Parathyroid adenoma (tissue), 2 donors: ENCODE measurements at regions not wholly inside any gene's neighbourhood (a gene's known extent, or its start where the extent isn't known, plus 50 kb on each side); places are given as distances from the start of the nearest gene placed in this dataset.

ENCODE experiments used
- H2AFZ ChIP-seq: fragments of 300-600 bp; sonication (generic); one replicate; pipeline ENCODE4 v1.7.0; 2017; ENCODE audit warnings: antibody characterized with exemption, mild to moderate bottlenecking
- H3K27ac ChIP-seq: fragments of 300-600 bp; sonication (generic); one replicate; pipeline ENCODE4 v1.7.0; 2017
- H3K27me3 ChIP-seq: fragments of 300-600 bp; sonication (generic); one replicate; pipeline ENCODE4 v1.7.0; 2017; ENCODE audit warnings: low read length; ENCODE audit not compliant: control insufficient read depth, insufficient read depth
- H3K36me3 ChIP-seq: fragments of 300-600 bp; sonication (generic); one replicate; pipeline ENCODE4 v1.7.0; 2017; ENCODE audit warnings: low read length; ENCODE audit not compliant: control insufficient read depth, insufficient read depth
- H3K4me1 ChIP-seq: fragments of 300-600 bp; sonication (generic); one replicate; pipeline ENCODE4 v1.7.0; 2017; ENCODE audit warnings: control low read depth
- H3K4me2 ChIP-seq: fragments of 300-600 bp; sonication (generic); one replicate; pipeline ENCODE4 v1.7.0; 2017; ENCODE audit warnings: low read length
- H3K4me3 ChIP-seq: fragments of 300-600 bp; sonication (generic); one replicate; pipeline ENCODE4 v1.7.0; 2017; ENCODE audit warnings: low read depth, low read length
- H3K79me2 ChIP-seq: fragments of 300-600 bp; sonication (generic); one replicate; pipeline ENCODE4 v1.7.0; 2017; ENCODE audit warnings: control low read depth
- H3K9ac ChIP-seq: fragments of 300-600 bp; sonication (generic); one replicate; pipeline ENCODE4 v1.7.0; 2017; ENCODE audit warnings: mild to moderate bottlenecking
- H3K9me3 ChIP-seq: fragments of 300-600 bp; sonication (generic); one replicate; pipeline ENCODE4 v1.7.0; 2017; ENCODE audit warnings: low read length; ENCODE audit not compliant: control insufficient read depth
- TF ChIP-seq, protein P1 (sequence below): fragments of 300-600 bp; sonication (generic); IDR thresholded peaks from one replicate; pipeline ENCODE4 v1.7.0; 2017; ENCODE audit warnings: antibody characterized with exemption, mild to moderate bottlenecking
- donor health status: primary hyperparathyroidism.

DNA sequence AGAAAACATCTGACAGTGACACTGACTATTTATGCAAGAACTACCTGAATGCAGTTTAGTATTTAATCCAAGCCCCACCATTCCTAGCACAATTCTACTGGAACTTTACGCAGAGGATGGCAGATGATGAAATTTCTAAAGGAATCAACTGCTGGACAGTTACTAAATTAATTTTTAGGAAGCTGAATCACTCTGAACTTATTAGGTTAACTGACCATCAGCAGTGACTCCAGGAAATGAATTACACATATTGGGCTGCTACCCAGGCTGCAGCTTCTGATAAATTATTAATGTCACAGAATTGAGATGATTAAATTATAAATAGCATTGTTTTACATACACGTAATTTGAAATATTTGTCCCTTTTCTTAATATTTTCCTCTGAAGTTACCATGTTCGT, 250.8 kb downstream of the TMEM182 start:
- no peaks in the 10 kb centered on the region for H3K4me1 ChIP-seq
- no peaks in the 10 kb centered on the region for H3K27me3 ChIP-seq
- no peak overlapping the region for H3K4me3 ChIP-seq
- no peaks in the 10 kb centered on the region for H3K79me2 ChIP-seq
- no peak overlapping the region for H3K27ac ChIP-seq
- H3K36me3 ChIP-seq: no peaks in the 10 kb centered on the region
- H3K9ac ChIP-seq: no peak overlapping the region
- TF ChIP-seq, protein P1, sequence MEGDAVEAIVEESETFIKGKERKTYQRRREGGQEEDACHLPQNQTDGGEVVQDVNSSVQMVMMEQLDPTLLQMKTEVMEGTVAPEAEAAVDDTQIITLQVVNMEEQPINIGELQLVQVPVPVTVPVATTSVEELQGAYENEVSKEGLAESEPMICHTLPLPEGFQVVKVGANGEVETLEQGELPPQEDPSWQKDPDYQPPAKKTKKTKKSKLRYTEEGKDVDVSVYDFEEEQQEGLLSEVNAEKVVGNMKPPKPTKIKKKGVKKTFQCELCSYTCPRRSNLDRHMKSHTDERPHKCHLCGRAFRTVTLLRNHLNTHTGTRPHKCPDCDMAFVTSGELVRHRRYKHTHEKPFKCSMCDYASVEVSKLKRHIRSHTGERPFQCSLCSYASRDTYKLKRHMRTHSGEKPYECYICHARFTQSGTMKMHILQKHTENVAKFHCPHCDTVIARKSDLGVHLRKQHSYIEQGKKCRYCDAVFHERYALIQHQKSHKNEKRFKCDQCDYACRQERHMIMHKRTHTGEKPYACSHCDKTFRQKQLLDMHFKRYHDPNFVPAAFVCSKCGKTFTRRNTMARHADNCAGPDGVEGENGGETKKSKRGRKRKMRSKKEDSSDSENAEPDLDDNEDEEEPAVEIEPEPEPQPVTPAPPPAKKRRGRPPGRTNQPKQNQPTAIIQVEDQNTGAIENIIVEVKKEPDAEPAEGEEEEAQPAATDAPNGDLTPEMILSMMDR: no peak
- no peaks in the 10 kb centered on the region for H3K9me3 ChIP-seq
- no peak overlapping the region for H3K4me2 ChIP-seq
- H2AFZ ChIP-seq: no peak overlapping the region

GRCh38 chr2:103025056-103025455, 263.2 kb downstream of the TMEM182 start:
- H3K79me2 ChIP-seq: no peaks in the 10 kb centered on the region
- peaks cover 6% of the 10 kb centered on the region for H3K4me1 ChIP-seq
- no peaks in the 10 kb centered on the region for H3K9me3 ChIP-seq
- TF ChIP-seq, protein P1: no peak
- H3K27ac ChIP-seq: no peak overlapping the region
- no peak overlapping the region for H3K9ac ChIP-seq
- no peaks in the 10 kb centered on the region for H3K27me3 ChIP-seq
- no peaks in the 10 kb centered on the region for H3K36me3 ChIP-seq
- H2AFZ ChIP-seq: no peak overlapping the region
- H3K4me3 ChIP-seq: no peak overlapping the region
- H3K4me2 ChIP-seq: no peak overlapping the region

- no peak overlapping the region for H2AFZ ChIP-seq
- no peaks in the 10 kb centered on the region for H3K27me3 ChIP-seq
- H3K4me3 ChIP-seq: no peak overlapping the region
- H3K9me3 ChIP-seq: no peaks in the 10 kb centered on the region
- H3K9ac ChIP-seq: no peak overlapping the region
- no peak overlapping the region for H3K4me2 ChIP-seq
- no peak overlapping the region for H3K27ac ChIP-seq
- H3K79me2 ChIP-seq: no peaks in the 10 kb centered on the region
- no peaks in the 10 kb centered on the region for H3K4me1 ChIP-seq
- TF ChIP-seq, protein P1: no peak
- H3K36me3 ChIP-seq: no peaks in the 10 kb centered on the region
Observed at GRCh38 chr2:103028181-103028580, 266.4 kb downstream of the TMEM182 start.
